KOPT-K1 (cell line): ENCODE measurements at regions not wholly inside any gene's neighbourhood (a gene's known extent, or its start where the extent isn't known, plus 50 kb on each side); places are given as distances from the start of the nearest gene placed in this dataset.

Experiments
- H3K27ac ChIP-seq: fragments of 200-600 bp; sonication (generic); 2 replicates; pipeline ENCODE4 v1.5.1; 2016; ENCODE audit warnings: antibody characterized with exemption, mild to moderate bottlenecking, low read depth, low read length; ENCODE audit not compliant: poor library complexity, severe bottlenecking
- H3K36me3 ChIP-seq: fragments of 200-600 bp; sonication (generic); 2 replicates; pipeline ENCODE4 v1.5.1; 2017; ENCODE audit warnings: antibody characterized with exemption, mild to moderate bottlenecking, low read length, moderate library complexity; ENCODE audit not compliant: insufficient read depth
- H3K9me3 ChIP-seq: fragments of 200-600 bp; sonication (generic); 2 replicates; pipeline ENCODE4 v1.5.1; 2017; ENCODE audit warnings: antibody characterized with exemption, low read length, mild to moderate bottlenecking; ENCODE audit not compliant: insufficient read depth, poor library complexity, severe bottlenecking

DNA sequence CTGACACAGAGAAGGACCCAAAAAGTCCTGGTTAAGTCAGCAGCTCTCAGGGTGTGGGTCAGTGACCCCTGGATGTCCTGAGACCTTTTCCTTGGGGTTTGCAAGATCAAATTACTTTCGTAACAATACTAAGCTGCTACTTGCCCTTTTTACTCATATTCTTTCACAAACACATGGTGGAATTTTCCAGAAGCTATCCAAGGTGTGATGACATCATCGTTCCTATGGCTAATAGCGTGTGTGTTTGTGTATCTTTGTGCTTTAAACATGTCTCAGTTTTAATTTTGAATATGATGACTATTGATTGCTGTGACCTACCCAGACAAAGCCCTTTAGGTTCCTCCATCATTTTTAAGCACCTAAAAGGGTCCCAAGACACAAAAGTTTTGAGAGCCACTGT, 176.2 kb downstream of the PHETA1 start:
- H3K27ac ChIP-seq, result no peak overlapping the region
- no peaks in the 10 kb centered on the region for H3K36me3 ChIP-seq
- H3K9me3 ChIP-seq, result no peaks in the 10 kb centered on the region

GRCh38 chr12:111190741-111191526, 178.0 kb downstream of the PHETA1 start:
- no peaks in the 10 kb centered on the region for H3K36me3 ChIP-seq
- no peak overlapping the region for H3K27ac ChIP-seq
- H3K9me3 ChIP-seq, result no peaks in the 10 kb centered on the region

GRCh38 chr12:111189792-111190191, 179.1 kb downstream of the PHETA1 start:
- Histone ChIP-seq H3K27ac (no peak overlapping the region), H3K36me3 (no peaks in the 10 kb centered on the region)

GRCh38 chr12:111188436-111188835, 180.5 kb downstream of the PHETA1 start:
- Histone ChIP-seq H3K27ac (no peak overlapping the region), H3K9me3 (no peaks in the 10 kb centered on the region), H3K36me3 (no peaks in the 10 kb centered on the region)

More at GRCh38 chr12:111189792-111190191, 179.1 kb downstream of the PHETA1 start:
- H3K9me3 ChIP-seq, result no peaks in the 10 kb centered on the region

DNA sequence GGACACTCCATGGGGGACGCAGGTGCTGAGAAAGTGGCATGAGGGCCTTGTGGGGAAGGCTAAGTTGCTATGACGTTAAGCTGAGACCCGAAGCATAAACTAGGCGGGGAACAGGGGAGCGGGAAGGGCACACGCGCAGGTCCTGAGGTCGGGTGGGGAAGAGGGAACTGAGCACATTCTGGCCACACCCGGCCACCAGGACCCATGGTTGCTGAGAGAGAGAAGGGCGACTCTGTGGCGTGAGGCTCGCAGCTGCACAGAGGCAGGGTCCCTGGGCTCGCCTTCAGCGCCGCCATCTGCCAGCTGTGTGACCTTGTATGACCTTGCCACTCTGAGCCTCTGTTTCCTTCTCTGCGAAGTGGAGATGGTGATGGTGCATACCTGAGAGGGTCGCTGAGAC, 182.5 kb downstream of the PHETA1 start:
- Histone ChIP-seq H3K9me3 (no peaks in the 10 kb centered on the region), H3K36me3 (no peaks in the 10 kb centered on the region), H3K27ac (no peak overlapping the region)

DNA sequence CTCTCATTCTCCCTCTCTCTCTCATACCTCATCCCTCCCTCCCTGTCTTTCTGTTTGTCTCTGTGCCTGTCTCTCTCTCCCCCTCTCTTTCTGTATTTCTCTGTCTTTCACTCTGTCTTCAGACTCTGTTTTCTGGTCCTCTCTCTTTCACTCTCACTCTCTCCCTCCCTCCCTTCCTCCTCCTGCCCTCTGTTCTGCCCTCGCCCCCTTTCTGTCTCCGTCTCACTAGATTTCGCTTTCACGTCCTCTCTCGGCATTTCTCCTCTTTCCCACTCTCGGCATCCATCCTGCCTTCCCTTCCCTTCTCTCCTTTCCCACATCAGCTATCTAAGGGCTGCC, 183.0 kb downstream of the PHETA1 start:
- Histone ChIP-seq H3K36me3 (no peaks in the 10 kb centered on the region), H3K9me3 (no peaks in the 10 kb centered on the region), H3K27ac (no peak overlapping the region)

- H3K9me3 ChIP-seq, result no peaks in the 10 kb centered on the region
- H3K27ac ChIP-seq, result no peak overlapping the region
These were observed 183.5 kb downstream of the PHETA1 start for GRCh38 chr12:111185206-111185888.

DNA sequence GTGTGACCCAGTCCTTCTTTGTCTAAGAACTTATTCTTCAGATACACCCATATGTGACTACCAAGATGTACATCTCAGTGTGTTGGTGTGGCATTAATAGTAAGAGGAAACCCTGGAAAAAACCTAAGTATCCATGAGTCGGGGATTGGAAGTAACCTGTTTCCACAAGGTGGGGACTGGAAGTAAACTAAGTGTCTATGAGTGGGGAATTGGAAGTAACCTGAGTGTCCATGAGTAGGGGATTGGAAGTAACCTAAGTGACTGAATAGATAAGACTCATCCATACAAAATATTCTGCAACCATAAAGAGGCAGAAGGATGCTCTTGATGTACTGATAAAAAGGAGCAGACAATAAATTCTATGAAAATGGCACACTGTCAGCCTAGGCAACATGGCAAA, 184.7 kb downstream of the PHETA1 start:
- Histone ChIP-seq H3K27ac (no peak overlapping the region), H3K36me3 (no peaks in the 10 kb centered on the region), H3K9me3 (no peaks in the 10 kb centered on the region)

More at GRCh38 chr12:111185206-111185888, 183.5 kb downstream of the PHETA1 start:
- H3K36me3 ChIP-seq, result no peaks in the 10 kb centered on the region

GRCh38 chr12:111183094-111183493, 185.8 kb downstream of the PHETA1 start:
- Histone ChIP-seq H3K36me3 (no peaks in the 10 kb centered on the region), H3K9me3 (no peaks in the 10 kb centered on the region), H3K27ac (no peak overlapping the region)

DNA sequence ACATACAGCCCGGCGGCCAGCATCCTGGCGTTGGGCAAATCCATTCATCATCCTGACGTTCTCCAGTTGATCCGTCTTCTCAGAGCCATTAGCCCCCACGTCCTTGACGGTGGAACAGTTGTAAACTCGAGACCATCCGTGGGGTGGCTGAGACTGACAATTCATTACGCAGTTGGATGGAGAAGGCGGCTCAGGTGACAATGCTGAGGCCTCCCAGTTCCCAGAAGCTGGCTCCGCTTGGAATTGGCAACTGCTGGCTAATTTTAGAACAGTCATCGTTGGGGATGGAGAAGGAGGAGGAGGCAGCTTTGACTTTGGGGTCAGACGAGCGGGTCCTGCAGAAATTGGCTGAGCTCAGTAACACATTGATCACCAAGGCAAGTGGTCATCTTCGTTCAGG, 186.5 kb downstream of the PHETA1 start:
- Histone ChIP-seq H3K36me3 (no peaks in the 10 kb centered on the region), H3K27ac (no peak overlapping the region)

GRCh38 chr12:111181143-111181726, 187.7 kb downstream of the PHETA1 start:
- no peaks in the 10 kb centered on the region for H3K36me3 ChIP-seq
- no peak overlapping the region for H3K27ac ChIP-seq
- H3K9me3 ChIP-seq, result no peaks in the 10 kb centered on the region

More for the DNA sequence above, 186.5 kb downstream of the PHETA1 start:
- no peaks in the 10 kb centered on the region for H3K9me3 ChIP-seq

DNA sequence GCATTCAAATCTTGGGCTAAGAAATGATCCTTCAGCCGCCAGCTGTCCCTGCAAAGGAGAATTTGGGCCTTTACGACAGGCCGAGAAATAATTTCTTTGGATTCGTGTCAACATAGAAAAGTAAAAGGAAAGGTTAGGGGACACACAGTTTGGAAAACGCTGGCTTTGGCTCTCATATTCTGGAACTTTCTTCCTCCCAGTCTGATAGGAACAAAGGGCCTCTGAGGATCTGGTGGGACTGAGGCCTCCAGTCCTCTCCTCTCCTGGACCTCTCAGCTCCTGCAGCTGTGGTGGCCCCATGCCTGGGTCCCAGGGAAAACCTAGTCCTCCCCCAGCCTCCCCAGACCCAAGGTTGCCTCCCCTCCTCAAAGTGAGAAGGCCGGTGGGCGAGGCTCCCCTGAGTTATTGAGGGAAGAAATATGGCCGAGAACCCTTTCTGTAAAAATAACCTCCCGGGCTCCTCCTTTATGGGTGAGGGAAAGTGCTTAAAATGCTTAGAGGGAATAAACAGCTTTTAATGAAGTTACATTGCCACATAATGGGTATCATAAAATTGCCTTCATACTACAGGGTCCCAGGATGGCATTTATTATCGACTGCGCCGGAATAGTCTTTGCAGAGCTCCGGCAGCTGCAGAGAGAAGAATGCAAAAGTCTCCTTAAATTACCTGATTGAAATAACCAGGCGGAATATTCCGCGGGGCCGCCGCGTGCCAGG, 188.3 kb downstream of the PHETA1 start:
- H3K27ac ChIP-seq, result no peak overlapping the region
- H3K36me3 ChIP-seq, result no peaks in the 10 kb centered on the region
- H3K9me3 ChIP-seq, result no peaks in the 10 kb centered on the region

GRCh38 chr12:111178181-111179081, 190.5 kb downstream of the PHETA1 start:
- no peaks in the 10 kb centered on the region for H3K36me3 ChIP-seq
- no peak overlapping the region for H3K27ac ChIP-seq
- no peaks in the 10 kb centered on the region for H3K9me3 ChIP-seq

- Histone ChIP-seq H3K9me3 (no peaks in the 10 kb centered on the region), H3K36me3 (no peaks in the 10 kb centered on the region), H3K27ac (no peak overlapping the region)
These were observed 193.3 kb downstream of the PHETA1 start for GRCh38 chr12:111175396-111176094.
